HL-60 (cell line): ENCODE measurements at regions not wholly inside any gene's neighbourhood (a gene's known extent, or its start where the extent isn't known, plus 50 kb on each side); places are given as distances from the start of the nearest gene placed in this dataset.

Experiments used
- DNase-seq, 2 experiments: peaks; one replicate each; pipeline ENCODE4 v3.0.0-alpha.2; 2010 to 2020; ENCODE audit warnings: low read depth in 1 of 2, low spot score in 1 of 2
- H3K27ac ChIP-seq: fragments of 250-450 bp; sonication (Bioruptor Pico); replicated peaks from 2 replicates; pipeline ENCODE4 v1.5.1; 2020; ENCODE audit warnings: mild to moderate bottlenecking, moderate library complexity
- H3K27me3 ChIP-seq: fragments of 250-450 bp; sonication (Bioruptor Pico); 2 replicates; pipeline ENCODE4 v1.5.1; 2021; ENCODE audit warnings: mild to moderate bottlenecking, moderate library complexity; ENCODE audit not compliant: insufficient read depth, poor library complexity, severe bottlenecking
- H3K4me3 ChIP-seq: replicated peaks from 2 replicates; pipeline ENCODE4 v1.5.1; 2011; ENCODE audit warnings: mild to moderate bottlenecking, control low read depth, low read length; ENCODE audit not compliant: insufficient read depth
- GABPA ChIP-seq: IDR thresholded peaks from 2 replicates; pipeline ENCODE4 v1.6.1; 2012; ENCODE audit warnings: low read depth
- POLR2AphosphoS5 ChIP-seq: IDR thresholded peaks from 2 replicates; pipeline ENCODE4 v1.6.1; 2012; ENCODE audit warnings: low read depth
- SPI1 ChIP-seq: IDR thresholded peaks from 2 replicates; pipeline ENCODE4 v1.6.1; 2012; ENCODE audit warnings: low read depth, mild to moderate bottlenecking, borderline replicate concordance
- TF ChIP-seq, protein P1 (sequence below): IDR thresholded peaks from one replicate; pipeline ENCODE4 v1.5.1; 2011; ENCODE audit warnings: low read length, control low read depth, inconsistent platforms; ENCODE audit not compliant: insufficient read depth
- TF ChIP-seq, protein P2 (sequence below): IDR thresholded peaks from 2 replicates; pipeline ENCODE4 v1.6.1; 2012; ENCODE audit warnings: low read depth; ENCODE audit not compliant: insufficient replicate concordance

DNA sequence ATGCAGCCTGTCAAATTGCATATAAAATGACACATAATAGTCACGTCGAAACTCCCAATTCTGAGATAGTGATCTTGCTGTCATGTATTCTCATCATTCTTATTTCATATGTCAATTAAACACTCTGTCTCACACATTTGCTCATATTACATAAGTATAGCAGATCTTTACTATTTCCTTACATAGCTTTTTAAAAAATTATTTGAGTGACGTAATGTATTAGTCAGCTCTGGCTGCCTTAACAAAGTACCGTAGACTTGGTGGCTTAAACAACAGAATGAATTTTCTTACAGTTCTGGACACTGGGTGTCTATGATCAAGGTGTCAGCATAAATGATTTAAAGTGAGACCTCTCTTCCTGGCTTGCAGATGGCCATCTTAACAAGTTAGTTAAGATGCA is 1032.3 kb upstream of the NRXN1 start:
- H3K4me3 ChIP-seq = no peak overlapping the region
- H3K27ac ChIP-seq = no peak overlapping the region
- H3K27me3 ChIP-seq = no peaks in the 10 kb centered on the region
- DNase-seq = no peak
- TF ChIP-seq, protein P1, sequence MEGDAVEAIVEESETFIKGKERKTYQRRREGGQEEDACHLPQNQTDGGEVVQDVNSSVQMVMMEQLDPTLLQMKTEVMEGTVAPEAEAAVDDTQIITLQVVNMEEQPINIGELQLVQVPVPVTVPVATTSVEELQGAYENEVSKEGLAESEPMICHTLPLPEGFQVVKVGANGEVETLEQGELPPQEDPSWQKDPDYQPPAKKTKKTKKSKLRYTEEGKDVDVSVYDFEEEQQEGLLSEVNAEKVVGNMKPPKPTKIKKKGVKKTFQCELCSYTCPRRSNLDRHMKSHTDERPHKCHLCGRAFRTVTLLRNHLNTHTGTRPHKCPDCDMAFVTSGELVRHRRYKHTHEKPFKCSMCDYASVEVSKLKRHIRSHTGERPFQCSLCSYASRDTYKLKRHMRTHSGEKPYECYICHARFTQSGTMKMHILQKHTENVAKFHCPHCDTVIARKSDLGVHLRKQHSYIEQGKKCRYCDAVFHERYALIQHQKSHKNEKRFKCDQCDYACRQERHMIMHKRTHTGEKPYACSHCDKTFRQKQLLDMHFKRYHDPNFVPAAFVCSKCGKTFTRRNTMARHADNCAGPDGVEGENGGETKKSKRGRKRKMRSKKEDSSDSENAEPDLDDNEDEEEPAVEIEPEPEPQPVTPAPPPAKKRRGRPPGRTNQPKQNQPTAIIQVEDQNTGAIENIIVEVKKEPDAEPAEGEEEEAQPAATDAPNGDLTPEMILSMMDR = no peak
- TF ChIP-seq GABPA (no peak), POLR2AphosphoS5 (no peak), SPI1 (no peak)
- TF ChIP-seq, protein P2, sequence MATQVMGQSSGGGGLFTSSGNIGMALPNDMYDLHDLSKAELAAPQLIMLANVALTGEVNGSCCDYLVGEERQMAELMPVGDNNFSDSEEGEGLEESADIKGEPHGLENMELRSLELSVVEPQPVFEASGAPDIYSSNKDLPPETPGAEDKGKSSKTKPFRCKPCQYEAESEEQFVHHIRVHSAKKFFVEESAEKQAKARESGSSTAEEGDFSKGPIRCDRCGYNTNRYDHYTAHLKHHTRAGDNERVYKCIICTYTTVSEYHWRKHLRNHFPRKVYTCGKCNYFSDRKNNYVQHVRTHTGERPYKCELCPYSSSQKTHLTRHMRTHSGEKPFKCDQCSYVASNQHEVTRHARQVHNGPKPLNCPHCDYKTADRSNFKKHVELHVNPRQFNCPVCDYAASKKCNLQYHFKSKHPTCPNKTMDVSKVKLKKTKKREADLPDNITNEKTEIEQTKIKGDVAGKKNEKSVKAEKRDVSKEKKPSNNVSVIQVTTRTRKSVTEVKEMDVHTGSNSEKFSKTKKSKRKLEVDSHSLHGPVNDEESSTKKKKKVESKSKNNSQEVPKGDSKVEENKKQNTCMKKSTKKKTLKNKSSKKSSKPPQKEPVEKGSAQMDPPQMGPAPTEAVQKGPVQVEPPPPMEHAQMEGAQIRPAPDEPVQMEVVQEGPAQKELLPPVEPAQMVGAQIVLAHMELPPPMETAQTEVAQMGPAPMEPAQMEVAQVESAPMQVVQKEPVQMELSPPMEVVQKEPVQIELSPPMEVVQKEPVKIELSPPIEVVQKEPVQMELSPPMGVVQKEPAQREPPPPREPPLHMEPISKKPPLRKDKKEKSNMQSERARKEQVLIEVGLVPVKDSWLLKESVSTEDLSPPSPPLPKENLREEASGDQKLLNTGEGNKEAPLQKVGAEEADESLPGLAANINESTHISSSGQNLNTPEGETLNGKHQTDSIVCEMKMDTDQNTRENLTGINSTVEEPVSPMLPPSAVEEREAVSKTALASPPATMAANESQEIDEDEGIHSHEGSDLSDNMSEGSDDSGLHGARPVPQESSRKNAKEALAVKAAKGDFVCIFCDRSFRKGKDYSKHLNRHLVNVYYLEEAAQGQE = no peak

DNA sequence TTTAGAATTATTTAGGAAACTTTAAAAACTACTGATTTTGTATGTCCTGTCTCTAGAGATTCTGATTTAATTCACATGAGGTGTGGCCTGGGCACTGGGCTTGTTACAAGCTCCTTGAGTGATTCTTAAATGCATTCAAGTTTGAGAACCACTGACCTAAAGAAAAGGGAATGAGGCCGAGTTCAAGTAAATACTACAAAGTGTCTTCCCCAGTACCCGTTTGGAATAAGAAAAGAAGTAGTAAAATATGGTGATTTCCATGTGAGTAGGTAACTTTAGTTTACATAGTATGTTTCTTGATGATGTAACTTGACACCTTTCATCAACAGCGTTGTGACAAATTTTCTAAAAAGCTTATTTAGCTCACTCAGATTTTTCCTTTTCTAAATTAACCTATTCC is 1022.9 kb upstream of the NRXN1 start:
- H3K27me3 ChIP-seq = no peaks in the 10 kb centered on the region
- TF ChIP-seq, protein P2 = no peak
- no peak for TF ChIP-seq POLR2AphosphoS5
- no peak for TF ChIP-seq SPI1
- TF ChIP-seq, protein P1 = no peak
- H3K4me3 ChIP-seq = no peak overlapping the region
- DNase-seq = no peak
- no peak overlapping the region for H3K27ac ChIP-seq

DNA sequence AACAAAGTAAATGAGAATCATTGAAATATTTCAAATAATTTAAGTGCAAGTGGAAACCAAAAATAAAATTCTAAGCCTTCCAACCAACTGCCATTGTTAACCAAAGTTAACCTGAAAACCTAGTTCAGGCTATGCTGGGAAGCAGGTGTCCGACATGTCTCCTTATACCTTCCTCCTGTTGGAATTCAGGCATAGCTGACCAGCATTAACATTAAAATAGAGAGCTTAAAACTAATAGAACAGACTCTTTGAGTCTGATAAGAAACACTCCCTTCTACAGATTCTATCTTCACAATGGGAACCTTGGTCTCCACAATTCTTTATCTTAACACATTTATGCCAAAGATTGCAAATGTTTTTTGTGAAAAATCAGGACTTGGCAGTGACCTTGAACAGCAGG is 1004.9 kb upstream of the NRXN1 start:
- H3K27ac ChIP-seq = no peak overlapping the region
- H3K27me3 ChIP-seq = no peaks in the 10 kb centered on the region
- TF ChIP-seq GABPA = no peak
- TF ChIP-seq, protein P1 = no peak
- TF ChIP-seq, protein P2 = no peak
- no peak for DNase-seq
- no peak overlapping the region for H3K4me3 ChIP-seq
